ENCODE measurements at regions not wholly inside any gene's neighbourhood (a gene's known extent, or its start where the extent isn't known, plus 50 kb on each side); places are given as distances from the start of the nearest gene placed in this dataset.
A peak's percentile ranks its signal among the peaks of the same experiment; 100 is the strongest.

DNA sequence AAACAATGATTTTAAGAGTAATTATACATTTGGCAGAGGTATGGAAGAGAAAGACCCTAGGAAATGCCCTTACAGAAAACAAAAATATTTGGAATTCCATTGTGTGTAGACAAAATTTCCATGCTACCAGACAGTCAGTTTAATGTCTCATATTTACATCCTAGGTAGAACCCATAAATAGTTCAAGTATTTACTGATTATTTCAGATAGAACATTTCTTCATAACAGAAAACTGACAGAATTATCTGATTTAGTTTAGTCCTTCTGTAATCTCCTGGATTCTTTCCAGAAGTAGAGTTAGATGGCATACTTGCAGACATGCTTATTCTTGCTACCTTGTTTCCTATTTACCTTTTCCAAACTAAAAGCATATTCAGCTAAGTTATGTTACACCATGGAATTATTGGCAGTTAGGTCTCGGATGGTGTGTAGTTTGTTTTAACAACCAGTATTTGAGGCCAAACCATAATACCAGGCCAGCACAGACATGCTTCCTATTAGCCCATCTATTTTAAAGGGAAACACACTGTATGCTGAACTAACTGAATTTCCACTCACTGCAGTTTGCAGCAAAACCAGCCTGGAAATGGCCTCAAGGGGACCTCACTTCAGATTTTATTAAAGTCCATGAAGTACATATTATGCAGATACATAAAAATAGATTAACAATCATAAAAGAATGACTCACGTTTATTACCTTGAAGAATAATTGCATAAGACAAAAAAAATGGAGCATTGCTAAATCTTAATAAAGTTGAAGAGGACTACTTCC, 126.6 kb upstream of the LRIG3 start:
- FAIRE-seq = peak; percentile 50
- no peak for TF ChIP-seq POLR2A (IDR thresholded peaks at IDR 0.05; ENCODE audit: low read depth, low read length)
- DNase-seq (ENCODE audit: insufficient read length, low spot score) = no peak

DNA sequence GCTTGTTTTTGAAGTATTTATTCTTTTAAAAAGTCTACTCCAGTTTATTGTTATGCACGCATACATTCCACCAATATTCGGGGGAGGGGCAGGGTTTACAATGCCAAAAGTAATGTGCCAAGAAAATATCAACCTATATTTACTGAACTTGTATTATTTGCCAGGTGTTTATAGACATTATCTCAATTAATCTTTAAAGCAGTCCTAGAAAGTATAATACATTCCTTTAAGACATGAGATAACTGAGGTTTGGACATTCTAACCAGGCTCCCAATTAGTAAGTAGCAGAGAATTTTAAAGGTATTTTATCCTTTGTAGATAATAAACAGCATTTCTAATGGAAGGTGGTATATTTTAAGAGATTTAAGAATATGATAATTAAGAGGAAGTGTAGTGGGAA, 124.5 kb upstream of the LRIG3 start:
- FAIRE-seq = no peak
- no peak for TF ChIP-seq POLR2A (IDR thresholded peaks at IDR 0.05; ENCODE audit: low read depth, low read length)
- no peak for DNase-seq (ENCODE audit: insufficient read length, low spot score)

DNA sequence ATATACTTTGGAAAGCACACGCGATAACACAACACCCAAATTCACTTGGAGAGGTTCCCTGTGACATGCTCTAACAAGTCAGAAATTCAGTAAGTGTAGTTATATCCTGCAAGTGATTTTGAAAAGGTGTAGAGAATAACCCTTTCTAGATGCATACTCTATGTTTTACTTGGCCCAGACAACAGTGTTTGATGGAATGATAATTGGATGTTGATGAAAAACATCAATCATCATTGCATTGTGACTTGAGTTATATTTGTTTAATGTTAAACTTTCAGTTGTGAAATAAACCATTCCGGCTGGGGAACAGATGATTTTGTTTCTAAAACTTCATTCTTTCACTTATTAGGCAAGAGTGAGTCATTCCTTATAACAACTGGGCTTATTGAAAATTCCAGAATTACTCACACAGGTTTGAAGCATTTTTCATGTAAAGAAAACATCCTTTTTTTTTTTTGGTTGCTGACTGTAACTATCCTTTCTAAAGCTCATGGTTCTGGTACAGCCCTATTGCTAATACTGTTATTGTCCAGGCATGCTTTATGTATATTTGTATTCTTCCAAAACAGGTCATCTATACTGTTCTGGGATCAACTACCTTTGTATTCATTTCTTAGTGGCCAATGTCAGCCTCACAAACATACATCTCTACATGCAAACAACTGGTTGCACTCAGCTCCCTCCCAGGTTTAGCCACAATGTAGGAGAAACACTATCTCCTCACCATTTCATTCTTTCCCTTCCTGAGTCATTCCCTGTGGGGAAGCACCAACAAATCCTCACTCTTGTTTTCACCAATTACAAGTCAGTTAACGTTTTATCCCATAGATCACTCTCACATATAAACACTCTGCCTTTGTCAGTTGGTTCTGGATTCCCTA, 121.2 kb upstream of the LRIG3 start:
- peak; percentile 97 for FAIRE-seq
- no peak for TF ChIP-seq POLR2A (IDR thresholded peaks at IDR 0.05; ENCODE audit: low read depth, low read length)
- DNase-seq (ENCODE audit: insufficient read length, low spot score) = no peak

GRCh38 chr12:59040656-59041055, 120.4 kb upstream of the LRIG3 start:
- TF ChIP-seq POLR2A (IDR thresholded peaks at IDR 0.05; ENCODE audit: low read depth, low read length) = no peak
- DNase-seq (ENCODE audit: insufficient read length, low spot score) (no peak), FAIRE-seq (no peak)

DNA sequence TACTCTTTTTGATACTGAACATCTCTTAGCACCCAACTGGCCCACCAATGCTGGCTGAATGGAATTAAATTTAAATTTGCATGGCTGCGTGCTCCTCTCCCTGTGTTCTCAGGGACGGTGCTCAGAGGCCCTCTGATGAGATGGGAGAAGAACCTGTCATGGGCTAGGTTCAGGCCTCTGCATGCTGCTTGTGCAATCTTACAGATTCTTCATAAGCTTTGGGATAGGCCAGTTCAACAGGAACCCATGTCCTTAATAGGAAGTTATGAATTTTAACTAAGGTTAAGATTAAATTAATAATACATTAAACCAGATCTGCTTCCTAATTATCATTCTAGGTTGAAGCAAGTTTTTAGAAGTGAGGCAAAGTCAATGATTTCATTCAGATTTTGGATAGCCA, 119.7 kb upstream of the LRIG3 start:
- FAIRE-seq = no peak
- no peak for DNase-seq (ENCODE audit: insufficient read length, low spot score)

DNA sequence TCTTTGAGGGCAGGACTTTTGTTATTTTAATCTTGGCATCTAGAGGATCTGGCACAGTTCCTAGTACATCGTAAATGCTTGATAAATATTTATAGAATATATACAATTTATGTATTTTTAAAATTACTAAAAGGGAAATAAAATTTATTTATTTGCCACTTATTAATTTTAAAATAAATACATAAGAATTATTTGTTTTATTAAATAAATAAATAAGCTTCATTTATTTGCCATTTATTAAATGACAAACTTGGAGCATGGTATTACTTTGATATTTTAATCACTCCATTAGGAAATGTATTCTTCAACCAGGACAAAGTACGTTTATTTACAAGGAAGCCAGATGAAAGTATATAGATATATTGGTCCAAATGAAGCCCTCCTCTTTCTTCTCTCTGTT, 118.7 kb upstream of the LRIG3 start:
- DNase-seq (ENCODE audit: insufficient read length, low spot score) (no peak), FAIRE-seq (no peak)
- TF ChIP-seq POLR2A (IDR thresholded peaks at IDR 0.05; ENCODE audit: low read depth, low read length) = no peak

More for the DNA sequence above, 119.7 kb upstream of the LRIG3 start:
- no peak for TF ChIP-seq POLR2A (IDR thresholded peaks at IDR 0.05; ENCODE audit: low read depth, low read length)

DNA sequence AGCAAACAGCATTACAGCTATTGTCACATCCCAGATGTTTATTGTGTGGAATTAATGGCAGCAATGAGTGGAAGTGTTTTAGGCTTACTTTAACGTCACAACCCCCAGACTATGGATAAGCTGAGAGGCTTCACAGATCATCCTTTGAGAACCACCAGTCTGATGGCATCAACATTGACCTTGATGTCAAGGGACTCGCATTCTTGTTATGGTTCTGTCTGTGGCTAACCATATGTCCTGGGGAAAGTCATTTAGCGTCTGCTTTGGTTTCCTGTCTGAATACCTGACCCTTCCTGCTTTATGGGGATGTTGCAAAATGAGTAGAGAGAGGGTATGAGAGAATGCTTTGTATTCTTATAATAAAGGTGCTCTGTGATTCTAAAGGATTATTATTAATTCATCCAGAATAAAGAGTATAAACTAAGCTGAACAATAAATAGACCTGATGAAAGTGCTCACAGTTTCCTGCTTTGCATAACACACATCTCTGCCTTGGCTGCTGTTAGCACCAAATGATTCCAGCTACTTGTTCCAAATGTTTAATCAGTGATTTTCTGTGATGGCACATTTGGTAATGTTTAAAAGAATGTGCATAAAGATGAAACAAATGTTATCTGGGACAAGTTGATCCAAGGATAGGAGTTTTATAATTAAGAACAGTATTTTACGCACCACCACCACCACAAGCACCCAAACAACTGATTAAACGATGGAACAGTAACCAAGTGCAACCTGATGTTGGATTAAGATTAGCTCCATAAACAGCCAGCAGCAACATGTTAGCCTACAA, 116.9 kb upstream of the LRIG3 start:
- DNase-seq (ENCODE audit: insufficient read length, low spot score) (no peak), FAIRE-seq (peak; percentile 61)
- no peak for TF ChIP-seq POLR2A (IDR thresholded peaks at IDR 0.05; ENCODE audit: low read depth, low read length)

GRCh38 chr12:59036347-59036746, 116.0 kb upstream of the LRIG3 start:
- DNase-seq (ENCODE audit: insufficient read length, low spot score) = no peak
- TF ChIP-seq POLR2A (IDR thresholded peaks at IDR 0.05; ENCODE audit: low read depth, low read length) = no peak
- no peak for FAIRE-seq

GRCh38 chr12:59031313-59031712, 111.0 kb upstream of the LRIG3 start:
- no peak for TF ChIP-seq POLR2A (IDR thresholded peaks at IDR 0.05; ENCODE audit: low read depth, low read length)
- FAIRE-seq (no peak), DNase-seq (ENCODE audit: insufficient read length, low spot score) (no peak)

- TF ChIP-seq POLR2A (IDR thresholded peaks at IDR 0.05; ENCODE audit: low read depth, low read length) = no peak
- DNase-seq (ENCODE audit: insufficient read length, low spot score) = no peak
- FAIRE-seq = no peak
Measured at GRCh38 chr12:59030415-59030814, 110.1 kb upstream of the LRIG3 start.

DNA sequence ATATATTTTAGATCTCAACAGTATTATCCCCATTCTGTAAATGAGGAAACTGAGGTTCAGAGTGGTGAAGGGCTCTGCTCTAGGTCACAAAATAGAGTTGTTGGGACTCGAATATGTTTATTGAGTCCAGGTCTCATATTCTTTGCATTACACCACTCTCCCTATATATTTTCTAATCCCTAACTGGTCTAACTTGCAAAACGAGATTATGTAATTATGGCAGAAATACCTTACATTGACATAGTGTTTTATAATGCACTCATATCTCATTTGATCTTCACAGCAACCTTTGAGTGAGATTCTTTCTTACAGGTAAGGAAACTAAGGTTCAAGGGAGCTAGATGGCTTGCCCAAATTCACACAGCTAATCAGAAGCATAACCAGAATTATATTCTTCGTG, 106.9 kb upstream of the LRIG3 start:
- FAIRE-seq = no peak
- TF ChIP-seq POLR2A (IDR thresholded peaks at IDR 0.05; ENCODE audit: low read depth, low read length) = no peak
- DNase-seq (ENCODE audit: insufficient read length, low spot score) = no peak

GRCh38 chr12:59023861-59024424, 103.6 kb upstream of the LRIG3 start:
- DNase-seq (ENCODE audit: insufficient read length, low spot score) (no peak), FAIRE-seq (no peak)
- no peak for TF ChIP-seq POLR2A (IDR thresholded peaks at IDR 0.05; ENCODE audit: low read depth, low read length)

DNA sequence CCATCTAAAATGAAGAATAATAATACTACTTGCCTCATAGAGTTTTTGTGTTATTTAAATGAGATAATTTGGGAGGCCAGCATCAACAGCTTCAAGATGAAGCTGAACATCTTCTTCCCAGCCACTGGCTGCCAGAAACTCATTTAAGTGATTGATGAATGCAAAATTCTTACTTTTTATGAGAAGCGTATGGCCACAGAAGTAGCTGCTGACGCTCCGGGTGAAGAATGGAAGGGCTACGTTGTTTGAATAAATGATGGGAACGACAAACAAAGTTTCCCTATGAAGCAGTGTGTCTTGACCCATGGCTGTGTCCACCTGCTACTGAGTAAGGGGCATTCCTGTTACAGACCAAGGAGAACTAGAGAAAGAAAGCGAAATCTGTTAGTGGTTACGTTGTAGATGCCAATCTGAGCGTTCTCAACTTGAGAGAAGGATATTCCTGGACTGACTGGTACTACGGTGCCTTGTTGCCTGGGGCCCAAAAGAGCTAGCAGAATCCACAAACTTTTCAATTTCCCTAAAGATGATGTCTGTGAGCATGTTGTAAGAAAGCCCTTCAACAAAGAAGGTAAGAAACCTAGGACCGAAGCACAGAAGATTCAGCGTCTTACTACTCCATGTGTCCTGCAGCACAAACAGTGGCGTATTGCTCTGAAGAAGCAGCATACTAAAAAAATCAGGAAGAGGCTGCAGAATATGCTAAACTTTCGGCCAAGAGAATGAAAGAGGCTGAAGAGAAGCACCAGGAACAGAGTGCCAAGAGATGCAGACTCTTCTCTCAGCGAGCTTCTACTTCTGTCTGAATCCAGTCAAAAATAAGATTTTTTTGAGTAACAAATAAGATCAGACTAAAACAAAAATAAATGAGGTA, 100.0 kb upstream of the LRIG3 start:
- no peak for FAIRE-seq
- no peak for DNase-seq (ENCODE audit: insufficient read length, low spot score)

More for the DNA sequence above, 100.0 kb upstream of the LRIG3 start:
- TF ChIP-seq POLR2A (IDR thresholded peaks at IDR 0.05; ENCODE audit: low read depth, low read length) = no peak

Measured in H54 (cell line).